Psoas muscle (tissue), 7 donors: ENCODE measurements at regions not wholly inside any gene's neighbourhood (a gene's known extent, or its start where the extent isn't known, plus 50 kb on each side); places are given as distances from the start of the nearest gene placed in this dataset.

Source experiments
- ATAC-seq, 4 donors: fragments of 200-7000 bp; cut with Tn5 transposase; one replicate each; pipeline ENCODE4 v1.9.1; 2020; ENCODE audit warnings: moderate library complexity in 3 of 4, mild to moderate bottlenecking in 2 of 4
- DNase-seq, 2 donors: peaks; one replicate each; pipeline ENCODE4 v3.0.0-alpha.2; 2020
- H3K27ac ChIP-seq: fragments of 200-600 bp; one replicate; pipeline ENCODE4 v1.8.0; 2022
- H3K27me3 ChIP-seq, 3 donors: fragments of 200-600 bp in 1 of 3; one replicate each; pipeline versions ENCODE4 v1.6.1 to v1.8.0; 2013 to 2022; ENCODE audit warnings: low read length in 2 of 3, mild to moderate bottlenecking in 2 of 3, moderate library complexity in 1 of 3; ENCODE audit not compliant: insufficient read depth in 3 of 3
- H3K36me3 ChIP-seq, 2 donors: fragments of 200-600 bp in 1 of 2; one replicate each; pipeline versions ENCODE4 v1.6.1 to v1.8.0; 2013 to 2022; ENCODE audit warnings: low read depth in 1 of 2, mild to moderate bottlenecking in 1 of 2, moderate library complexity in 1 of 2; ENCODE audit not compliant: insufficient read depth in 1 of 2
- H3K4me1 ChIP-seq: fragments of 200-600 bp; one replicate; pipeline ENCODE4 v1.8.0; 2022
- H3K4me3 ChIP-seq: fragments of 200-600 bp; one replicate; pipeline ENCODE4 v1.8.0; 2022; ENCODE audit warnings: mild to moderate bottlenecking
- H3K9me3 ChIP-seq: fragments of 200-600 bp; one replicate; pipeline ENCODE4 v1.8.0; 2022
- CTCF ChIP-seq: fragments of 200-600 bp; IDR thresholded peaks from one replicate; pipeline ENCODE4 v1.8.0; 2022; ENCODE audit warnings: antibody characterized with exemption
- WGBS, 3 donors: extraction: QIAGEN DNeasy Blood & Tissue Kit; methylation state at CpG; one replicate each; pipeline versions ENCODE4 v1.1.6 to v1.1.7; 2013; 5-methylcytosine and 5-hydroxymethylcytosine counted together
- intact Hi-C, 2 donors: fragments of 100-400 bp; cut with DNase I; formaldehyde crosslinking; loops; one replicate each; pipeline versions ENCODE4 v1.11.0 to v1.14.2; 2022
- donor health status: healthy with polysubstance abuse.
- donor health status: DM: no; HTN: no; CAD: no; lungs with moderate emphysema.
- donor health status: Bipolar disorder and iron deficiency.
- donor health status: healthy.
- donor health status: DM: yes; HTN: yes; CAD: no.
- donor health status: DM: no; HTN: no; CAD: no.
- donor health status: DM: yes; HTN: yes; CAD: no.

GRCh38 chr16:13633391-13633861 lies 286.5 kb upstream of the ERCC4 start:
- H3K9me3 ChIP-seq: no peaks in the 10 kb centered on the region
- intact Hi-C loops: no loop called here
- WGBS, 3 donors: 68 to 74% (median 70%) methylated on average over 5 of the region's 5 CpGs

GRCh38 chr16:13634253-13634652 lies 285.7 kb upstream of the ERCC4 start:
- DNase-seq (no peak), ATAC-seq (no peak)
- Histone ChIP-seq H3K4me1 (no peaks in the 10 kb centered on the region), H3K27ac (no peak overlapping the region), H3K27me3 (no peaks in the 10 kb centered on the region), H3K9me3 (no peaks in the 10 kb centered on the region), H3K36me3 (no peaks in the 10 kb centered on the region), H3K4me3 (no peak overlapping the region)
- TF ChIP-seq CTCF: no peak
- intact Hi-C loops: no loop called here
- 90 to 95% (median 93%) methylated on average over 1 of the region's 1 CpG for WGBS, 3 donors

More at GRCh38 chr16:13633391-13633861, 286.5 kb upstream of the ERCC4 start:
- no peak for TF ChIP-seq CTCF
- Histone ChIP-seq H3K4me3 (no peak overlapping the region), H3K27me3 (no peaks in the 10 kb centered on the region), H3K36me3 (no peaks in the 10 kb centered on the region), H3K4me1 (no peaks in the 10 kb centered on the region), H3K27ac (no peak overlapping the region)
- DNase-seq (no peak), ATAC-seq (no peak)

GRCh38 chr16:13634959-13635358 lies 285.0 kb upstream of the ERCC4 start:
- H3K27ac ChIP-seq: no peak overlapping the region
- no peaks in the 10 kb centered on the region for H3K27me3 ChIP-seq
- H3K4me1 ChIP-seq: no peaks in the 10 kb centered on the region
- DNase-seq (no peak), ATAC-seq (no peak)
- no peak for TF ChIP-seq CTCF
- H3K9me3 ChIP-seq: no peaks in the 10 kb centered on the region
- intact Hi-C loops: no loop called here
- H3K36me3 ChIP-seq: no peaks in the 10 kb centered on the region
- no peak overlapping the region for H3K4me3 ChIP-seq
- WGBS, 3 donors: 82 to 86% (median 86%) methylated on average over 6 of the region's 6 CpGs

GRCh38 chr16:13638218-13638617 lies 281.7 kb upstream of the ERCC4 start:
- intact Hi-C loops: no loop called here
- DNase-seq: no peak
- TF ChIP-seq CTCF: no peak
- Histone ChIP-seq H3K36me3 (no peaks in the 10 kb centered on the region), H3K9me3 (no peaks in the 10 kb centered on the region), H3K27ac (no peak overlapping the region), H3K27me3 (no peaks in the 10 kb centered on the region), H3K4me3 (no peak overlapping the region), H3K4me1 (no peaks in the 10 kb centered on the region)
- 89 to 100% (median 91%) methylated on average over 2 of the region's 2 CpGs for WGBS, 3 donors
- no peak for ATAC-seq

GRCh38 chr16:13643412-13643811 lies 276.5 kb upstream of the ERCC4 start:
- Histone ChIP-seq H3K27ac (no peak overlapping the region), H3K27me3 (no peaks in the 10 kb centered on the region), H3K4me1 (no peaks in the 10 kb centered on the region), H3K36me3 (no peaks in the 10 kb centered on the region), H3K4me3 (no peak overlapping the region), H3K9me3 (no peaks in the 10 kb centered on the region)
- intact Hi-C loops: no loop called here
- DNase-seq: no peak
- TF ChIP-seq CTCF: no peak
- ATAC-seq: no peak
- 91 to 94% (median 92%) methylated on average over 3 of the region's 3 CpGs for WGBS, 3 donors
